ENCODE measurements at regions not wholly inside any gene's neighbourhood (a gene's known extent, or its start where the extent isn't known, plus 50 kb on each side); places are given as distances from the start of the nearest gene placed in this dataset.

- TF ChIP-seq POLR2A (IDR thresholded peaks at IDR 0.05; ENCODE audit: low read depth), result no peak
- TF ChIP-seq CTCF (IDR thresholded peaks at IDR 0.05), result peak in 2 of 3 experiments; percentile 9 to 39
- no peak for TF ChIP-seq EP300 (IDR thresholded peaks at IDR 0.05)
- no peak for TF ChIP-seq POLR2AphosphoS5 (IDR thresholded peaks at IDR 0.05)
These were observed 104.1 kb downstream of the ZNF467 start for GRCh38 chr7:149669121-149669818.
